AG04450 (cell line): ENCODE measurements at regions not wholly inside any gene's neighbourhood (a gene's known extent, or its start where the extent isn't known, plus 50 kb on each side); places are given as distances from the start of the nearest gene placed in this dataset.
"Not testable (repeated sequence)": the region's sequence is repeated elsewhere in the genome, so short reads cannot be mapped to it uniquely, and the experiment has no call there.

Experiments used
- CTCF ChIA-PET: fragments of 300-600, 350-600 bp; formaldehyde crosslinking; extraction: SDS; loops from one replicate; lab custom pipeline; 2022; ENCODE audit warnings: antibody characterized with exemption, inconsistent platforms; lab: Charles Lee
- POLR2A ChIA-PET: fragments of 350-600 bp; formaldehyde crosslinking; extraction: SDS; loops from one replicate; lab custom pipeline; 2021; ENCODE audit warnings: antibody characterized with exemption, inconsistent platforms; lab: Yijun Ruan, JAX
- DNase-seq: peaks from one replicate; pipeline ENCODE4 v3.0.0-alpha.2; 2011; ENCODE audit warnings: low read depth, low spot score
- H3K27ac ChIP-seq: one replicate; pipeline ENCODE4 v1.5.1; 2012; ENCODE audit warnings: low read depth, low read length, control low read depth
- H3K27me3 ChIP-seq: one replicate; pipeline ENCODE4 v1.6.0; 2012; ENCODE audit warnings: low read length; ENCODE audit not compliant: control insufficient read depth, insufficient read depth
- H3K4me3 ChIP-seq: 2 replicates; pipeline ENCODE4 v1.5.1; 2011; ENCODE audit warnings: mild to moderate bottlenecking, low read depth, low read length, control low read depth
- H3K9me3 ChIP-seq: 2 replicates; pipeline ENCODE4 v1.5.1; 2012; ENCODE audit warnings: low read length; ENCODE audit not compliant: control insufficient read depth, insufficient read depth
- CTCF ChIP-seq: IDR thresholded peaks from 2 replicates; pipeline ENCODE4 v1.5.1; 2011; ENCODE audit warnings: low read depth, low read length, control low read depth, inconsistent platforms

GRCh38 chr7:136392856-136393255 is 415.7 kb upstream of the MTPN start:
- no peak for TF ChIP-seq CTCF
- CTCF ChIA-PET = interaction anchor here (2.6 kb wide), 1 partner anchor 13 kb away, joined by 9 read pairs; no protein-coding TSS in a partner anchor
- no peak for DNase-seq
- POLR2A ChIA-PET = no interaction called here
- Histone ChIP-seq H3K4me3 (no peak overlapping the region), H3K9me3 (no peaks in the 10 kb centered on the region), H3K27me3 (no peaks in the 10 kb centered on the region), H3K27ac (no peak overlapping the region)

- CTCF ChIA-PET = interaction anchor here (1.1 to 2.6 kb wide), 3 partner anchors 15 to 297 kb away, joined by 3 to 9 read pairs (median 4); no protein-coding TSS in a partner anchor
- Histone ChIP-seq H3K9me3 (no peaks in the 10 kb centered on the region), H3K27ac (no peak overlapping the region), H3K27me3 (no peaks in the 10 kb centered on the region), H3K4me3 (no peak overlapping the region)
- no peak for DNase-seq
- TF ChIP-seq CTCF = no peak
- POLR2A ChIA-PET = no interaction called here
Observed at GRCh38 chr7:136391371-136391770, 414.2 kb upstream of the MTPN start.

- no peak overlapping the region for H3K27ac ChIP-seq
Observed at GRCh38 chr7:136389933-136390332, 412.8 kb upstream of the MTPN start.

GRCh38 chr7:136386876-136387275 is 409.7 kb upstream of the MTPN start:
- no peaks in the 10 kb centered on the region for H3K27me3 ChIP-seq
- H3K4me3 ChIP-seq = no peak overlapping the region
- ChIA-PET POLR2A (no interaction called here), CTCF (no interaction called here)
- DNase-seq = no peak
- no peak for TF ChIP-seq CTCF
- no peaks in the 10 kb centered on the region for H3K9me3 ChIP-seq
- H3K27ac ChIP-seq = no peak overlapping the region

More at GRCh38 chr7:136389933-136390332, 412.8 kb upstream of the MTPN start:
- Histone ChIP-seq H3K9me3 (no peaks in the 10 kb centered on the region), H3K27me3 (no peaks in the 10 kb centered on the region), H3K4me3 (no peak overlapping the region)
- ChIA-PET CTCF (no interaction called here), POLR2A (no interaction called here)
- no peak for TF ChIP-seq CTCF
- DNase-seq = no peak

GRCh38 chr7:136371409-136371808 is 394.2 kb upstream of the MTPN start:
- H3K27me3 ChIP-seq, POLR2A ChIA-PET, H3K9me3 ChIP-seq, H3K27ac ChIP-seq, CTCF ChIA-PET, DNase-seq, H3K4me3 ChIP-seq: not testable (repeated sequence)

GRCh38 chr7:136370137-136370536 is 393.0 kb upstream of the MTPN start:
- H3K9me3 ChIP-seq = no peaks in the 10 kb centered on the region
- no peak for DNase-seq
- H3K27ac ChIP-seq = no peak overlapping the region
- no peaks in the 10 kb centered on the region for H3K27me3 ChIP-seq
- ChIA-PET CTCF (no interaction called here), POLR2A (no interaction called here)
- no peak overlapping the region for H3K4me3 ChIP-seq
- TF ChIP-seq CTCF = no peak
